GM18867 (cell line): ENCODE measurements at regions not wholly inside any gene's neighbourhood (a gene's known extent, or its start where the extent isn't known, plus 50 kb on each side); places are given as distances from the start of the nearest gene placed in this dataset.
"Not testable (repeated sequence)": the region's sequence is repeated elsewhere in the genome, so short reads cannot be mapped to it uniquely, and the experiment has no call there.

Experiments used
- ATAC-seq: cut with Tn5 transposase; IDR thresholded peaks from one replicate; pipeline ENCODE4 v1.9.1; 2021; ENCODE audit warnings: mild to moderate bottlenecking, moderate library complexity; ENCODE audit not compliant: unreplicated experiment

DNA sequence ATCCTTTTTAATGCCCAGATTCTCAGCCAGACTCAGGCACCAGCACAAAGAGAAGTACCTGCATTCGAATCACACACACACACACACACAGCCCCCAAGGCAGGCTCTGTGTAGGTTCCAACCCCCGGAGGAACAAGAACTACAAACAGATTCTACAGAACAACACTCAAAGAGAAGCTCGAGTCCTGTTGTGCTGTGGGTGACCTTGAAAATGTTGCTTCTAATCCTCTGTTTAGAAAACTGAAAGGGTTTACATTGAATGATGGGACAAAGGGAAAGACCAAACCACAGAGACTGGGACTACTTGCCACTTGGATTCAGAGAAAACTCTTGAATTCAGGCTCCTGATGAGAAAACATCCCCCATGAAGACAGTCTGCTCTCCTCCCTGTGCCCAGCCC, 568.8 kb upstream of the C16orf82 start:
- no peak for ATAC-seq

DNA sequence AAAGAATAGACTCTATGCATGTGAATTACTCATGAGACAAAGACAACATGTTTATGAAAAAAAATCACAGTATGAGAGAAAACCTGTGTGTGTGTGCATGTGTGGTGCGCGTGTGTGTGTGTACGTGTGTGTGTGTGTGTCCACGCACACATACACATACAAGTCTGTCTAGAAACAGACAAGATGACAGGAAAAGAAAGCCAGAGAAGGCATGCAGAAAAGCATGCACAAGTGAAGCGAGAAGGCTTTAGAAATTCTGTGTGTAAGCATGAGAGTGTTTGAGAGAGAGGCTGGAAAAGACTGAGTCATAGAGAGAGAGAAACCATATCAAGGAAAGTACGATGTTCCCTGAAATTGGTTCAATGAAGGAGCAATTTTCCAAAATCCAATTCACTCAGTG, 566.4 kb upstream of the C16orf82 start:
- ATAC-seq = no peak

DNA sequence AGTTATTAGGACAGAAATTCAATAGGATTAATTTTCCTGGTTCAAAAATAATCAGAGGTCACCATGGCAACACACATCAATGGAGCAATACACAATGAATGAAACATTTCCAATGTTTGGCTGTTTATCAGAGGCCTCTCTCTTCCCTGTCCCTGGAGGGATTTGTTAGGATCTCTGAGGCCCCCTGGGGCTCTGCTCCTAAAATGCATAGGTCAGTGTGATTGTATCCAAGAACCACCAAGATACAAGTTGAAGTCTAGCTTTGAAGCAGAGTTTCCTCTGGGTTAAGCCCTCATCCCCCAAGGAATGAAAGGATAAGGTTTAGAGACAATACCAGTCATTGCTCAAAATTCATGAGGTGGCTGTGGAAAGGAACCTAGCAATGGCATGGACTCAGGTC, 561.2 kb upstream of the C16orf82 start:
- no peak for ATAC-seq

DNA sequence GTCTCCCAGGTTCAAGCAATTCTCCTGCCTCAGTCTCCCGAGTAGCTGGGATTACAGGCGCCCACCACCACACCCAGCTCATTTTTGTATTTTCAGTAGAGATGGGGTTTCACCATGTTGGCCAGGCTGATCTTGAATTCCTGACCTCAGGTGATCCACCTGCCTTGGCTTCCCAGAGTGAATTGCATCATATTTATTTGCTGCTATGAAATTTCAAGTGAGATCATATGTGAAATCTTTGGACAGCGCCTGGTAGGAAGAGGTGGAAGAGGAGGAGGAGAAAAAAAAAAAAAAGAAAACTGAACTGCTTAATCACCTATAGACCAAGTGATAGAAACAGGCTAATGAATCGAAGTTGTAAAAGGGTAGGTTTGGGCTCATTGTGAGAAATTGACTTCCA, 557.8 kb upstream of the C16orf82 start:
- not testable (repeated sequence) for ATAC-seq

DNA sequence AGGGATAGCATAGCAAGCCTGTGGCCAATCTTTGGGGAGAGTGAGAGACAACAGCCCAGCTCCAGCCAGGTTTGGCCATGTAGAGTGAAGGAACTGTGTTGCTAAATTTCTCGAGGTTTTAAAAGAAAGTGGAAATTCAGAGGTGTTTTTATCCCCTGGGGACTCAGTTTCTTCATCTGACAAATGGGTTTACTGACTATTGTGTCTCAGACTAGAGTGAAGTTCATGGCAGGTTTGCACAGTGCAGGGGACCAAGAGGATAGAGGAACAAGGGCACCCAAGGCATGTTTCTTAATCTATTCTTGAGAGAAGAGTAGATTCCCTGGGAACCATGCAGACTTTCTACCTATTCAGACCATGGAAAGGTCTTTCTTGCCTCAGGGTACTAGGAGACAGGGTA, 555.8 kb upstream of the C16orf82 start:
- no peak for ATAC-seq

DNA sequence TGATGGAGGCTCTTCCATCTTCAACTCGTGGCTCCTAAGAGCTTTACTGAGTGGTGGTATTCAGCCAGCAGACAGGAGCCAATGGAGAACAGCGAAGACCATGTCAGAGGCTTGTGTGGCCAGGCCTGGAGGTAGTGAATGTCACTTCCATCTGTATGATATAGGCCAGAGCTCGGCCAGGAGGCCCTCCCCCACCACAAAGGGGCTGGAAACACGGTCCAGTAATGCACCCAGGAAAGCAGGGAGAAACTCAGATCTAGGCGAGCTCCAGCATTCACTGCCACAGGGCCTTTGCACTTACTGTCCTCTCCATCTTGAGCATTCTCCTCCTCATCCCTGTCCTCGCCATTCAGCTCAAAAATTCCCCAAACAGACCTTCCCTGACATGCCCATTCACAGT, 555.3 kb upstream of the C16orf82 start:
- ATAC-seq = no peak

DNA sequence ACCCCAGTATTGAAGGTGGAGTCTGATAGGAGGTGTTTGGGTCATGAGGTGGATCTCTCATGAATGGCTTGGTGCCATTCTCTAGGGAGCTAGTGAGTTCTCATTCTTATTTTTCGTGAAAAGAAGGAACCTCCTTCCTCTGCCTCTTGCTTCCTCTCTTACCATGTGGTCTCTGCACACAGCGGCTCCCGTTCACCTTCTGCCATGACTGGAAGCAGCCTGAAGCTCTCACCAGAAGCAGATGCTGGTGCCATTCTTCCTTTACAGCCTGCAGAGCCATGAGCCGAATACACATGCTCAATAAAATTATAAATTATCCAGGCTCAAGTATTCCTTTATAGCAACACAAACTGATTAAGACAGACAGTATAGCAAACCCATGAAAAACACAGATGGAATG, 545.1 kb upstream of the C16orf82 start:
- ATAC-seq = no peak

DNA sequence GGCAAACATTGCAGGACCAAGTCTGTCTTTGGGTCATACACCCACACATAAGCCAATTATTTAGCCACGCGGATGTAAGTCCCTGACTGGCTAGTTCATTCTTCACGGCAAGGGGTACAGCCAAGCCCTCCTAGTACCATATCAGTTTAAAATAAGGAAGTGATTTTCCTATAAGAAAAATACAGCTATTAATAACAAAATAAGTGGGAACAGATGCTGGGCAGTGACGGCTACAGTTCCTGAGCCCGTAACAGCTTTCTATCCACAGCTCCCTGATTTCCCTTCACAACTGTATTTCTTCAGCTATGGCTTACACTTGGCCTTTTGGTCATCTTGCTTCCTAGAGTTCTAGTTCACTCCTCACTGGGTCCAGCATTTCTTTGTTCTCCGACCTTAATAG, 542.4 kb upstream of the C16orf82 start:
- ATAC-seq = no peak

DNA sequence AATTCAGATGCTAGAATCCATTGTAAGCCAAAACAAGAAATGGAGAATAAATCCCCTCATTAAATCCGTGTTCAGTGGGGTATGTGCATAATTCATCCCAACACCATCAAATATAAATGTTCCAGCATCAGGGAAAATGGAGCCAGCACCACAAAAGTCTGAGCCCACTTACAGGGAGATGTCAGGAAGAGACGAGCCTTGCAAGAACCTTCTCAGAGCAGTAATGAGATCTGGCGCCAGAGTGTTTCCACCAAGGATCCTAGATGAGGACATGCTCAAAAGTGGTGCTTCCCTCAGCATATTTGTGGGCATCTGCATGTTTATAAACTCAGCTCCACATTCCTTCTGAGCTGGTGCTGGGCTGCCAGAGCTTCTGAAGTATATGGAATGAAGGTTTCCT, 541.9 kb upstream of the C16orf82 start:
- ATAC-seq = no peak

DNA sequence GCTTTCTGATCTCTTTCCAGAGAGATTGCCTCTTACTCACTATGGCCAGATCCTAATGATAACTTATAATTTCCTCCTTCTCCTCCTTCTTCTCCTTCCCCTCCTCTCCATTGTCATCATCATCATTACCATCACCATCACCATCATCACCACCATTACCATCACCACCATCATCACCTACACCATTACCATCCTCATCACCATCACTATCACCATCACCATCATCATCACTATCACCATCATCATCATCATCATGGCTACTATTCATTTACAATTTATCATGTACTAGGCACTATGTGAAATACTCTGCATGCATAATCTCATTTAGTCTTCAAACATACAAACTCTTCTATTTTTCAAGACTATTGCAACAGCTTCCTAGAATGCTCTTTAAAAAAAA, 540.9 kb upstream of the C16orf82 start:
- ATAC-seq = no peak

DNA sequence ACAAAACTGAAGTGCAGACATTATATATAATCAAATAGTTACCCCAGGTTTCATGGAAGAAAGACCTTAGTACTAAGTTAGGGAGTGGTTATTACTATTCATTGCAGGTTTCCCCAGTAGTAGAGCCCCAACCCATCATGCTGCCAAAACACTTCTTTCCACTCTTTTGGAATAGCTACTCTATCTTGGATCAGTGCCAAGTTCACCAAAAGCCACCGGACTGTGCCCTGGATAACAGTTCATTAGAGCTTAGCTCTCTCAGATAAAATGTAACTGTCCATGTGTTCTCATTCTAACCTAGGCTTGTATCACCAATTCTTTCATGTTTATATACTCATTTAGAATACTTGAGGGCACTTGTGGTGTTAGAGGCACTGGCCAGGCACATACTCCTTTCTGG, 540.1 kb upstream of the C16orf82 start:
- ATAC-seq = no peak

DNA sequence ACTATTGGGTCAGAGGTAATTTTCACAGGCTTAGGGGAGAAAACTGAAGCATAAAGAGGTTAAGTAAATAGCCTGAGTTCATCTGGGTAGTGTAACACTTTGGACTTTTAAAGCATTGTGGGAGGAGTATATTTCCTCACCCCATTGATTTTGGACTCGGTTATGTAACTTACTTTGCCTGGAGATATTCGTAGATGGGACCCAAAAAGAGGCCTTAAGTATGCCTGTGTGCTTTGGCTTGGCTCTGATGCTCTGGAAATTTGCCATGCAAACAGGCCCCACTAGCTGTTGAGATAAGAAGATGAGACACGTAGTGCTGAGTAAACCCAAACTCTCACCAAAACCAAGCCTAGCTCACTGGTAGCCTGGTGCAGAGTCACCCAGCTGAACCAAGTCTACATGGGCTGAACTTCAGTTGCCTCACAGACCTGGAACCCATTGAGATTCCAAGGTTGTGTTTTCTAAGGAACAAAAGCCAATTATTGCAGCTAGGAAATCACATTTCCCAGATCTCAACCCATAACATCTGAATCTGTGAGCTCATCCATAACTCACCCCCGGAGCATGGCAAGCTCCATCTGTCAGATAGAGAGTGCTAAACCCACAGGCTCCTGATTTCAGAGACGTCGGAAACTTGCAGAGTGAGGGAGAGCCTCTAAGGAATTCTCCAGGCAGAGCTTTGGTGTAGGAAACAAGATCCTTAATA, 536.0 kb upstream of the C16orf82 start:
- ATAC-seq = no peak

DNA sequence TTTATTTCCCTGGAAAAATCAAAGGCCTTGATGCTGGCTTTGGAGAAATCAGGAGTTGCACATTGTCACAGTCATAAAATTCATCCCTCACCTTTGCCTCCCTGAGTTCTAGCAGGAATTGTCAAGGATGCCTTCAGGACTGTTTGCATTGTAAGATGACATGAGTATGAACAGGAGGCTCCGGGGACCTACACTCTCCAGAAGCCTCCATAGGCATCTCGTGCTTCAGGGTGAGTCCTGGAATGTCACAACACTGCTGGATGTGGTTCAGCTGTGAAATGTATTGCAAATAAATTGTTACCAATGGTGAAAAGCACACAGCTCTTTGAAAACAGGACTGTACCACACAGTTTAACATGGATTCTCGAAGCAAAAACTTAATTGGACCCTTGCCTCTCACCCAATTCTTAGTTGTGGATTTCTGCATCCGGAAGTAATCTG, 535.4 kb upstream of the C16orf82 start:
- no peak for ATAC-seq

DNA sequence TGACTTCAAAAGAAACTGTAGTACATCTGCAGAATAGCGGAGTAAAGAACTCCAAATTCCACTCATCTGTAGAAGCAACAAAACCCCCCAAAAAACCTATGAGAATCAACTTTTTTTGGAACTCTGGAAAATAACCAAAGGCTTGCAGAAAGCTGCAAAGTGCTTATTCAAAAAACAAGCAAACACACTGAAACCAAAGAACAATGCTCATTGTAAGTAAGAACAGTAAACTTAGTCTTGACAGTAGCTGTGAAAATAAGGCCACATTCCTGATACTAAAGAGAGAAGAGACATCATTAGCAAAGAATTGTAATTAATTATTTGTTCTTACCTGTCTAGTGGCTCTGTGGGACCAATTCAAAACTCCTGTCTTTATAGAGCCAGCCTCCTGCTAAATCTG, 534.3 kb upstream of the C16orf82 start:
- ATAC-seq = no peak

DNA sequence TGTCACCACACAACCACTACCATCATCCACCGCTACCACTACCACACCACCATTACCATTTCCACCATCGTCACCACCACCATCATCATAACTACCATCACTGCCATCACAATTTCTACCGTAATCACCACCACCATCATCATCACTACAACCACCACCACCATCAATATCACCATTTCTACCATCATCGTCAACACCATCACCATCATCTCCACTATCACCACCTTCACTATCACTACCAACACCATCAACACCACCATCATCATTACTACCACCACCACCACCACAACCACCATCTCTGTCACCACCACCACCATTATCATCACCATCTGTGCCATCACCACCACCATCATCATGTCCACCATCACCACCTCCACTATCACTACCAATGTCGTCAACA, 524.5 kb upstream of the C16orf82 start:
- no peak for ATAC-seq

DNA sequence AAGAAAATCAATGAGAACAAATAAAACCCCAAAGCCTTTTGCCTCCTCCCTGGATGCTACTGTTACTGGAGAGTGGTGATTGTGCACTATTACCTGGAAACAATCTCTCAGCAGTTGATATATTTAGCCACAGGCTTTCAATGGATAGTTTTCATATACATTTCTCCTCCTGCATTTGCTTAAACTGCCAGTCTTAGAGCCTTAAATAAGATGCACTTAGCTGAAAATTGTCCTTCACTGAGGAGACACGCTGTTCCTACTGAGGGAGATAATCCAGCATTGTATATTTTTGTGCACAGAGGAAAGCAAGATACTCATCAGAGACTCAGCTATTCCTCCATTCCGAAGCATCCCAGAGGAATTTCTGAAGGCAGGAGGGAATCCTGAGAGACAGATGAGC, 520.2 kb upstream of the C16orf82 start:
- ATAC-seq = no peak

DNA sequence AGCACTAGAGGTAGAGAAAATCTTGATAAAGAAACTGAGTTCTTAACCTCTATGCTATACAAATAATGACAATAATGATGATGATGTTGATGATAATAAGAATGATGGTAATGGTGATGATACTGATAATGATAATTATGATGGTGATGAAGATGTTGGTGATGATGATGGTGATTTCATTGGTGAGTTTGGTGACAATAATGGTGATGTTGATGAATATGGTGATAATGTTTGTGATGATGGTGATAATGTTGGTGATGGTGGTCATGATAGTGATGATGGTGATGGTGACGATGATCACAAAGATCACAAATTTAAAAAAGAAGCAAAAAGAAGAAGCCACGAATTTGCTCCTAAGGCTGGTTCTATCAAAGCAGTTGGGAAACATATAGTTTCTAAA, 519.0 kb upstream of the C16orf82 start:
- no peak for ATAC-seq

DNA sequence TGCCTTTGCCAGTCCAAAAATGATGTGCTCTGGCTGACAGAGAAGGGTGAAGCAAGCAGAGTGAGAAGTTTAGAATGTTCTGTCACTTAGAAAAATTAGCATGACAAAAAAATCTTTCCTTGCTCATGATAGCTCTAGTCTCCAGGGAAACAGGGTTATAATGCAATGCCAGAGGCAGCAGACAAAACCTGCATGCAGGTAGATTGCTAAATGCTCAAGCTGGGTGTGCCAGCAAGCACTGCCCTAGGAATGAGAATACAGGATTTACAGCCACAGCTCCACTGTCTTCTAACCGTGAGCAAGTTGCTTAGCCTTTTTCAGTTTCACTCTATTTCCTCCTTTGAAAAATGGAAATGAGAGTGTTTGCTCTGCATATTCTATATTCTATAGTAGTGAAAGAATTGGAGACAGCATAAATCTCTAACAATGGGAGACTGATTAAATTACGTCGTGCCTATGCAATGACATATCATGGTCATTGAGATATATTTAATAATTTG, 516.6 kb upstream of the C16orf82 start:
- ATAC-seq = no peak

DNA sequence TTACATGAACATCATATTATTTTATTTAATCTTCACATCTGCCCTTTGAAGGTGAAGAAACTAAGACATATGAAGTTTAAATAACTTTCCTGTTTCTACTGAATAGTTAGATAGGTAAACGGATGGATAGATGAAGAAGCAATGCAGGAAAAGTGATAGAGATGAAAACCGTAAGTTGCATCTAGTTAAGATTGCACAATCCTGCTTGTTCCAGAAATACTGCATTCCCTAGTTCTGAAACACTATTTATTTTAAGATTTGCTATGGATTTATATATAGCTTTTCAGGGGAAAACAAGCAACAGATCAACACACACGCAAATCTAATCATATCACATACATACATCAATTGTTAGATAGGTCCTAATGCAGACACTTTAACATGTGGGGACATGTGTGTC, 512.7 kb upstream of the C16orf82 start:
- ATAC-seq = no peak

DNA sequence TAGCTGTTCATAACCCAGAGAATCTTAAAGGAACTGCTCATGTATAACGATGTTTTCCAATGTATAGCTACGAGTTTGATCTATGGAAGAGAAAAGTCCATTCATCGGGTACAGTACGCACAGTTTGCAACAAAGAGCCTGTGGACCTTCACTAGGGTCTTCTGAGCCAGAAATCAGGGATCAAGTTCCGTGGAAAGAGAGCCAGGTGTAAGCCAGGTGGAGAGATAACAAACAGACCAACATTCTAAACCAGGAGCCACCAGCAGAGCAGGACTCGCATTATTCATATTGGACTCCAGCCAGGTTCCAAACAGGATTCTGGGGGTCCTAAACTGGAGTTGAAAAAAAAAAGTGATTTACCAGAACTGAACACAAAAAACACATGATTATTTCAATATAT, 505.4 kb upstream of the C16orf82 start:
- no peak for ATAC-seq

DNA sequence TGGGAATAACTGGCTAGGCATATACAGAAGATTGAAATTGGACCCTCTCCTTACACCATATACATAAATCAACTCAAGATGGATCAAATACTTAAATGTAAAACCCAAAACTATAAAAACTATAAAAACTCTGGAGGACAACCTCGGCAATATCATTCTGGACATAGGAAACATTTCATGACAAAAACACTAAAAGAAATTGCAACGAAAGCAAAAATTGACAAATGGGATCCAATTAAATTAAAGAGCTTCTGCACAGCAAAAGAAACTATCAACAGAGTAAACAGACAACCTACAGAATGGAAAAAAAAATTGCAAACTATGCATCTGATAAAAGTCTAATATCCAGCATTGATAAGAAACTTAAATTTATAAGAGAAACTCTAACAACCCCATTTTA, 503.7 kb upstream of the C16orf82 start:
- ATAC-seq = no peak

DNA sequence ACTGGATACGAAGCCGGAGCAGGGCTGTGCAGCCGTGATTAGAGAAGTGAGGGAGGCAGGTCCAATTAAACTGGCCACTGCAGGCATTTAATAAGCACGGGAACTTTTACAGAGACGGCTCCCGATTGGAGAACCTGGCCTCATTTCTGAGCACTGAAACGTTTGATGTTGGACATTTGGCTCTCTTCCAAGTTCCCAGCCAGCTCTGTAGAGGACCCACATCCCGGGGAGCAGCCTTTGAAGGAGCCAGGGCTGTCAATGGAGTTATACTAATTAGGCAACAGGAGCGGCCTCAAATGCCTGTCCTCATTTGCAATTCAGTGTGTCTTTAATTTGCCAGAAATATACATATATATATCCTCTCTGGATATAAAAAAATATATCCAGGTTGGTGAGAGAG, 499.4 kb upstream of the C16orf82 start:
- no peak for ATAC-seq

DNA sequence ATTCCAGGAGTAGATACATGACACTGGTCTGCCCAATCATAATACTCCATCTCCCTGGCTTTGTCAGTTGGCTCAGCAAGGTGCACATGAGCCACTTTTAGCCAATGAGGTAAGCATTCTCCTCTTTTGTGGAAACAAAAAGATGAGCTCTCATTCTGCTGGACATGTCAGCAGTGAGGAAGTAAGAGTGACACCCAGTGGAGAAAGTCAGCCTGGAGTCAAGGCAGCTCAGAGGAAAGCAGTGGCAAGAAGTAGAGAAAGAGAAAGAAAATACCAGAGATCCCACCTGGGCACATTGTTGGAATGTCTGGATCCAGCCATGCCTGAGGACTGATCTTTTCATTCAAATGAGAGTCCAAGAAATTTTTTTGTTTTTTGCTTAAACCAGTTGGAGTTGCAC, 496.9 kb upstream of the C16orf82 start:
- no peak for ATAC-seq
